NCI-H226 (cell line): ENCODE measurements at regions not wholly inside any gene's neighbourhood (a gene's known extent, or its start where the extent isn't known, plus 50 kb on each side); places are given as distances from the start of the nearest gene placed in this dataset.
"Not testable (repeated sequence)": the region's sequence is repeated elsewhere in the genome, so short reads cannot be mapped to it uniquely, and the experiment has no call there.

Experiments used
- DNase-seq: peaks from one replicate; pipeline ENCODE4 v3.0.0-alpha.2; 2015

- no peak for DNase-seq
These were observed 288.3 kb upstream of the AMIGO2 start for GRCh38 chr12:47367912-47368537.

GRCh38 chr12:47366579-47366978 lies 286.8 kb upstream of the AMIGO2 start:
- no peak for DNase-seq

DNA sequence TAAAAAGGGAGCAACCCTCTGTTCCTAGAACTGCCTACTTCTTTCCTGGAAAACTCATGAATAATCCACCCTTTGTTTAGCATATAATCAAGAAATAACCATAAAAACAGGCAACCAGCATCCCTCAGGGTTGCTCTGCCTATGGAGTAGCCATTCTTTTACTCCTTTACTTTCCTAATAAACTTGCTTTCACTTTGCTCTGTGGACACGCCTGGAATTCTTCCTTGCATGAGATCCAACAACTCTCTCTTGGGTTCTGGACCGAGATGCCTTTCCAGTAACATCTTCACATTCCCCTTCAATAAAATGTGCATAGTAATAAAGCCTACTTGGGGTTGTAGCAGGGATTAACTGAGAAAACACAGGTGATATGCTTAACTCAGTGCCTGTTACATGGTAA lies 286.4 kb upstream of the AMIGO2 start:
- no peak for DNase-seq

GRCh38 chr12:47365443-47366076 lies 285.8 kb upstream of the AMIGO2 start:
- DNase-seq: not testable (repeated sequence)

GRCh38 chr12:47364261-47364660 lies 284.5 kb upstream of the AMIGO2 start:
- no peak for DNase-seq

GRCh38 chr12:47362126-47362705 lies 282.5 kb upstream of the AMIGO2 start:
- DNase-seq: no peak

DNA sequence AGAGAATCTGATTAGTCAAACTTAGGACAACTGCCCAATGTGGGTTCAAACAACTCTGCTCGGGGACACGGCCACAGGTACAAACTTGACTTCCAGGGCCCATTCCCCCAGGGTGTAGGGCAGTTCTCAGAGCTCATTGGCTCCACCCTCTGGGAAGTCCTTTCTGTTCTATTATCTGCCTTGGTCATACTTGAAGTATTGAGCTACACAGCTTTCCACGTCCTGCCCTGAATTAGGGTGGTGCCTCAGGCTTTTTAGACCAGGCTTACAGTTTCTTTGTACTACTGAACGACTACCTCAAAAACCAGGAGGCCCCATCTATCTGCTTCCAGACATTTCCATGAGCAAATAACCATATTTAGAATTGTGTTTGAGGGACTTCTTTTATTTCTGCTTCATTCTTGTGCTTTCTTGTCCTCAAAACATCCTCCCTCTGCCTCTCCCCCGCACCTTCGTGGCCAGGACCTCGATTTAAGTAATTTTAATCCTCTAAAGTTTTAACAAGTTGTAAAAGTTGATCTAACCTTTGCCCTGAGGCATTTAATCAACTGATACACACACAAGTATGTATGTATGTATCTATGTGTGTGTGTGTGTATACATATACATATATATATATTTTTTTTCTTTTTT lies 281.7 kb upstream of the AMIGO2 start:
- peak; percentile 28 for DNase-seq

DNA sequence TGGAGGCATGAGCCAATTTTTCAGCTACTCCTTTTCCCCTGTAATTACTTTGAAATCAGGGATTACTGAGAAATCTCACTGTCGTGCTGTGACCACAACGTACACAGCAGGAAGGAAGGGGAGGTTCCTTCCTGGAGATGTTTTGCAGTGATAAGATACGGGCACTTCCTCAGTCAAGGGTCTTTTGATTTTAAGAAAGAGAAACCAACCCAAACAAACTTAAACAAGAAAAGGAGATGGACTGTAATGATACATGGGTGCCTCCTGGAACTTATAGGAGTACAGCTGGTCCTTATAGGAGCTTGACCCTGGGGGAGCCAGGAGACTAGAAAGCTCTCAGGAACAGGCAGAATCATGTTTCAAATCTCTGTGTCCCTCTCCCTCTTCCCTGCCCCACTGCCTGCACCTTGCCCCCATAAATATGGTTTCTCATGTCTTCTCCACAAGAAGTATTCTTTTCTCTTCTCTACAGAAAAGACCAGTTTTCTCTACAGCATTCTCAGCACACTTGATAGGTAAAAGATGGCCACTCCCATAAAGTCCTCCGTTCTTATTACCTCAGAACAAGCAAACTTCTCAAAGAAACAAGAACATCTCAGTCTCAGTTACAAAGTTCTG lies 281.1 kb upstream of the AMIGO2 start:
- no peak for DNase-seq

- no peak for DNase-seq
These were observed 280.3 kb upstream of the AMIGO2 start for GRCh38 chr12:47360093-47360480.

GRCh38 chr12:47359310-47360092 lies 279.7 kb upstream of the AMIGO2 start:
- DNase-seq: no peak

- DNase-seq: not testable (repeated sequence)
These were observed 277.2 kb upstream of the AMIGO2 start for GRCh38 chr12:47357006-47357405.

DNA sequence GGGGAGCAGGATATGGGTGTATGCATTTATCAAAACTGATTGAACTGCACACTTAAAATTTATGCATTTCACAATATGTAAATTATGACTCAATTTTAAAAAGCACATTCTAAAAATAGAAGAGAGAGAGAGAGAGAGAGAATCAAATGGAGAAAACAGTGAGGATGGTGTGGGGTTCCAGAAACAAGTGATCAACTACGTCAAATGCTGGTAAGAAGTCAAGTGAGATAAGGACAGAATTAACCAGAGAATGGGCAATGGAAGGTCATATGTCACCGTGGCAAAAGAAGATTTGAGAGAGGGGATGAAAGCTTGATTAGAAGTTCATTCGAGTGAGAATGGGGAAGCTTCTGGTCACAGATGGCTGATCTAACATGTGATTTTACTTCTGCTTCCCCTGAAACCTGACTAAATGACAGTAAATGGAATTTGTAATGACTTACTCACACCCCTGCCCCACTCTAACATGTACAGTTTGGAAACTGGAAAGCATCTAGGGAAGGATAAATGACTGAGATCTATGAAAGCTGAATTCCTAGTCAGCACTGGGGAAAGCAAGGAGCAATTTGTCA lies 276.5 kb upstream of the AMIGO2 start:
- DNase-seq: no peak

GRCh38 chr12:47353508-47353907 lies 273.7 kb upstream of the AMIGO2 start:
- DNase-seq: no peak

- DNase-seq: no peak
These were observed 272.3 kb upstream of the AMIGO2 start for GRCh38 chr12:47352067-47352466.

DNA sequence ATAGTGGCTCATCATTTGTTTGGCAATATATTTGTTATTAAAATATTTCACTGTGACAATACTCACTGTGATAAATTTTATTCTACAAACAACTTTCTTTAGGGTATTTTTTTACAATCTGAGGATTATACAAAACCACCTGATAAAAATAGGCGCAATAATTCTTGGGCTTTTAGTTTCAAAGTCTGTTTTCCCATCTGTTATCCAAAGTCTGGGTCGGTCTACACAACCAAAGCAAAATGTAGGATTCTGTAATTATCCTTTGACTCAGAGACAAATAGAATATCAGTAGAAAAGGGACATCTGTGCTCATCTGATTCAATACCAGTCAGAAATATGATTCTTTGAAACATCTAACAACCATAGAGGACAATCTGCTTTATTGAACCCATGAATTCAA lies 271.8 kb upstream of the AMIGO2 start:
- DNase-seq: no peak

- peak; percentile 78 for DNase-seq
These were observed 270.3 kb upstream of the AMIGO2 start for GRCh38 chr12:47350062-47350408.

DNA sequence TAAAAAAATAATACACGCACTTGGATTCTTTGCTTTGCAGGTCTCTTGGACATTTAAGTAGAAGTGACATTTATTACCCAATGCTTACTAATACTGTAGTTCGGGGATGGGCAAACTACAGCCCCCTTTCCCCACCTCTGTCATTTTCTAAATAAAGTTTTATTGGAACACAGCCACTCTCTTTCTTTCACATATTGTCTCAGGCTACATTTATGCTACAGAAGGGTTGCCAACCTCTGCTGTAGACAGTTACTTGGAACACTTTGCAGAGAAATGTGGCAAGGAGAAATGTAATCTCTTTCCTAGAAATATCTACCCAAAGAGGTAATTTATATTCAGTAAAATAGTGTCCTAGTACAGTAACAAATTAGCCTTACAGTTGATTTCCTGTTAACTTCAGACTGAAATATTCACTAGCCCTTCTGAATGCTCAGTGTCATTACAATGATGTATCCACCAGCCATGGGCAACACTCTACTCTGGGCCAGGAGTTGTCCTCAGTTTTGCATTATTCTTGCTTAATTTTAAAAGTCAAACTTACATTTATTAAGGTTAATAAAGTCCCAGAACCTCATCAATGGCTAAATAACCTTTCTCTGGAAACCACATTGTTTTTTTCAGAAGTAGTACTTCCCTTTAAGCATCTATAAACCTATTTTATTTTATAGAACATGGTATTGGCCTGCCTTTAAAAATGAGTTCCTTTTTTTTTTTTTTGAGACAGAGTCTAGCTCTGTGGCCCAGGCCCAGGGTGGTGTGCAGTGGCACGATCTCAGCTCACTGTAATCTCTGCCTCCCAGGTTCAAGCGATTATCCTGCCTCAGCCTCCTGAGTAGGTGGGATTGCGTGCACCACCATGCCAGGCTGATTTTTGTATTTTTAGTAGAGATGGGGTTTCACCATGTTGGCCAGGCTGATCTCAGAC lies 269.6 kb upstream of the AMIGO2 start:
- DNase-seq: no peak

DNA sequence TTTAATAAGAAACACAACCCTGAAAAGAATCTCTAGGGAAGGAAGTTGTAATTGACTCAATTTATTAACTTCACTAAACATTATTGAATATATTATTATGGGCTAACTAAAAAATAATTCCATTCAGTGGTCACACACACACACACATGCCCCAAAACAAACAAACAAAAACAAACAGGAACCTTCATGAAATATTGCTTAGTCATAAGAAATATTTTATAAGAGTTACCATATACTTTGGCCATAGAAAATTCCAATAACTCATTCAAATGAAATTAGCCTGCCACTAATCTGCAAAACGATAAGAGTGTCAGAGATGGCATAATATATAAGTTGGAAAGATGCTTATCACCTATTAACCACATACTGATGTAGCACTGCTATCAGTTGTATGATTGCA lies 268.4 kb upstream of the AMIGO2 start:
- no peak for DNase-seq

- no peak for DNase-seq
These were observed 266.7 kb upstream of the AMIGO2 start for GRCh38 chr12:47346251-47347019.

GRCh38 chr12:47343684-47344567 lies 264.2 kb upstream of the AMIGO2 start:
- DNase-seq: no peak
